ENCODE measurements at regions not wholly inside any gene's neighbourhood (a gene's known extent, or its start where the extent isn't known, plus 50 kb on each side); places are given as distances from the start of the nearest gene placed in this dataset.
A peak's percentile ranks its signal among the peaks of the same experiment; 100 is the strongest.
"Not testable (repeated sequence)": the region's sequence is repeated elsewhere in the genome, so short reads cannot be mapped to it uniquely, and the experiment has no call there.

GRCh38 chr6:82419132-82419581, 55.5 kb downstream of the TPBG start:
- DNase-seq = no peak

GRCh38 chr6:82419859-82420258, 56.2 kb downstream of the TPBG start:
- no peak for DNase-seq

GRCh38 chr6:82430611-82431010, 67.0 kb downstream of the TPBG start:
- no peak for DNase-seq

- peak in 1 of 2 experiments; percentile 21 for DNase-seq
These were observed 73.1 kb downstream of the TPBG start for GRCh38 chr6:82436740-82437139.

GRCh38 chr6:82437701-82438100, 74.1 kb downstream of the TPBG start:
- no peak for DNase-seq

GRCh38 chr6:82441047-82441855, 77.6 kb downstream of the TPBG start:
- no peak for DNase-seq

- DNase-seq = no peak
These were observed 78.6 kb downstream of the TPBG start for GRCh38 chr6:82442061-82442719.

- DNase-seq = no peak
These were observed 94.5 kb downstream of the TPBG start for GRCh38 chr6:82458147-82458546.

GRCh38 chr6:82458705-82459104, 95.1 kb downstream of the TPBG start:
- no peak for DNase-seq

GRCh38 chr6:82461536-82461935, 97.9 kb downstream of the TPBG start:
- no peak for DNase-seq

GRCh38 chr6:82467338-82467737, 103.7 kb downstream of the TPBG start:
- DNase-seq = no peak

GRCh38 chr6:82470123-82470522, 106.5 kb downstream of the TPBG start:
- DNase-seq = not testable (repeated sequence)

- DNase-seq = not testable (repeated sequence)
These were observed 111.5 kb downstream of the TPBG start for GRCh38 chr6:82475106-82475505.

GRCh38 chr6:82484001-82484400, 120.4 kb downstream of the TPBG start:
- no peak for DNase-seq

- no peak for DNase-seq
These were observed 121.4 kb downstream of the TPBG start for GRCh38 chr6:82484737-82485626.

- no peak for DNase-seq
These were observed 124.3 kb downstream of the TPBG start for GRCh38 chr6:82487895-82488294.

- no peak for DNase-seq
These were observed 124.8 kb downstream of the TPBG start for GRCh38 chr6:82488403-82488802.

GRCh38 chr6:82492134-82492533, 128.5 kb downstream of the TPBG start:
- DNase-seq = no peak

- DNase-seq = no peak
These were observed 129.8 kb downstream of the TPBG start for GRCh38 chr6:82493467-82493866.

- DNase-seq = peak in 1 of 2 experiments; percentile 42
These were observed 130.8 kb downstream of the TPBG start for GRCh38 chr6:82494367-82494766.

GRCh38 chr6:82501901-82502300, 138.3 kb downstream of the TPBG start:
- DNase-seq = not testable (repeated sequence)

GRCh38 chr6:82506526-82506925, 142.9 kb downstream of the TPBG start:
- DNase-seq = no peak

GRCh38 chr6:82507112-82507511, 143.5 kb downstream of the TPBG start:
- no peak for DNase-seq
